C4-2B (cell line): ENCODE measurements at regions not wholly inside any gene's neighbourhood (a gene's known extent, or its start where the extent isn't known, plus 50 kb on each side); places are given as distances from the start of the nearest gene placed in this dataset.
"Not testable (repeated sequence)": the region's sequence is repeated elsewhere in the genome, so short reads cannot be mapped to it uniquely, and the experiment has no call there.

ENCODE experiments used
- H3K27ac ChIP-seq: fragments of 450-650 bp; 2 replicates; pipeline ENCODE4 v1.5.1; 2017
- CTCF ChIP-seq: fragments of 450-650 bp; conservative IDR thresholded peaks from 2 replicates; pipeline ENCODE4 v1.5.1; 2017; ENCODE audit warnings: mild to moderate bottlenecking
- ZFX ChIP-seq: fragments of 450-650 bp; IDR thresholded peaks from 2 replicates; pipeline ENCODE4 v1.6.1; 2017

GRCh38 chr2:8438476-8438875 is 243.4 kb upstream of the ID2 start:
- no peak for TF ChIP-seq CTCF
- no peak for TF ChIP-seq ZFX
- H3K27ac ChIP-seq, result no peak overlapping the region

- TF ChIP-seq ZFX (no peak), CTCF (no peak)
- no peak overlapping the region for H3K27ac ChIP-seq
Measured at GRCh38 chr2:8438996-8439395, 242.9 kb upstream of the ID2 start.

- no peak for TF ChIP-seq CTCF
- no peak for TF ChIP-seq ZFX
- no peak overlapping the region for H3K27ac ChIP-seq
Measured at GRCh38 chr2:8440029-8440778, 241.7 kb upstream of the ID2 start.

GRCh38 chr2:8441371-8441770 is 240.5 kb upstream of the ID2 start:
- H3K27ac ChIP-seq, result no peak overlapping the region
- no peak for TF ChIP-seq ZFX
- TF ChIP-seq CTCF, result no peak

- H3K27ac ChIP-seq, result no peak overlapping the region
- no peak for TF ChIP-seq CTCF
- no peak for TF ChIP-seq ZFX
Measured at GRCh38 chr2:8441986-8442385, 239.9 kb upstream of the ID2 start.

- no peak overlapping the region for H3K27ac ChIP-seq
- TF ChIP-seq ZFX (no peak), CTCF (no peak)
Measured at GRCh38 chr2:8442833-8443486, 238.9 kb upstream of the ID2 start.

GRCh38 chr2:8445580-8445979 is 236.3 kb upstream of the ID2 start:
- no peak overlapping the region for H3K27ac ChIP-seq
- TF ChIP-seq ZFX (no peak), CTCF (no peak)

GRCh38 chr2:8446751-8447150 is 235.1 kb upstream of the ID2 start:
- H3K27ac ChIP-seq, result not testable (repeated sequence)
